Cardiac fibroblast (primary cell): ENCODE measurements at regions not wholly inside any gene's neighbourhood (a gene's known extent, or its start where the extent isn't known, plus 50 kb on each side); places are given as distances from the start of the nearest gene placed in this dataset.

Source experiments
- DNase-seq, 2 donors: peaks; one replicate each; pipeline versions ENCODE4 v3.0.0 to v3.0.0-alpha.2; 2010; ENCODE audit warnings: low read depth in 2 of 2
- H3K4me3 ChIP-seq, 2 donors: replicated peaks in 1 of 2; 1 replicate in 1 of 2; 2 replicates in 1 of 2; pipeline ENCODE4 v1.5.1; 2011; ENCODE audit warnings: low read depth in 2 of 2, low read length in 2 of 2, mild to moderate bottlenecking in 2 of 2, moderate library complexity in 1 of 2
- CTCF ChIP-seq: IDR thresholded peaks from one replicate; pipeline ENCODE4 v1.5.1; 2011; ENCODE audit warnings: low read depth, mild to moderate bottlenecking, low read length, inconsistent platforms

- H3K4me3 ChIP-seq: no peak overlapping the region
- DNase-seq: no peak
- TF ChIP-seq CTCF: no peak
These were observed 545.0 kb downstream of the PYDC2 start for GRCh38 chr3:192005989-192006388.

- TF ChIP-seq CTCF: no peak
- H3K4me3 ChIP-seq: no peak overlapping the region
- DNase-seq: no peak
These were observed 548.9 kb downstream of the PYDC2 start for GRCh38 chr3:192009903-192010302.

- TF ChIP-seq CTCF: no peak
- DNase-seq: no peak
- H3K4me3 ChIP-seq: no peak overlapping the region
These were observed 549.5 kb downstream of the PYDC2 start for GRCh38 chr3:192010490-192010889.

- H3K4me3 ChIP-seq: no peak overlapping the region
- DNase-seq: peak; percentile 5 to 73
- TF ChIP-seq CTCF: no peak
These were observed 550.2 kb downstream of the PYDC2 start for GRCh38 chr3:192011137-192011536.

GRCh38 chr3:192013110-192013509 is 552.1 kb downstream of the PYDC2 start:
- H3K4me3 ChIP-seq: no peak overlapping the region
- TF ChIP-seq CTCF: no peak
- DNase-seq: no peak

GRCh38 chr3:192022412-192022811 is 561.4 kb downstream of the PYDC2 start:
- no peak for TF ChIP-seq CTCF
- no peak overlapping the region for H3K4me3 ChIP-seq
- peak in 1 of 2 donors; percentile 66 for DNase-seq

GRCh38 chr3:192024751-192025150 is 563.8 kb downstream of the PYDC2 start:
- no peak overlapping the region for H3K4me3 ChIP-seq
- TF ChIP-seq CTCF: no peak
- DNase-seq: no peak
